Activated T-helper 2 cell treated with anti-CD3 and anti-CD28 coated beads, Interferon-gamma antibody, Interleukin-2, Interleukin-4, amounts not matched to agents 10 μg/mL and 5 μg/mL and 100 μg/mL, durations not matched to agents 14 hours and 24 hours and 36 hours (primary cell): ENCODE measurements at regions not wholly inside any gene's neighbourhood (a gene's known extent, or its start where the extent isn't known, plus 50 kb on each side); places are given as distances from the start of the nearest gene placed in this dataset.

Experiments
- DNase-seq: peaks from one replicate; pipeline ENCODE4 v3.0.0; 2021; ENCODE audit warnings: low spot score
- H3K27ac Mint-ChIP-seq: one replicate; pipeline ENCODE4 v1.8.0; 2021; ENCODE audit warnings: mixed read lengths
- H3K27me3 Mint-ChIP-seq: one replicate; pipeline ENCODE4 v1.8.0; 2021; ENCODE audit warnings: low read depth, mixed read lengths
- H3K36me3 Mint-ChIP-seq: one replicate; pipeline ENCODE4 v1.8.0; 2021; ENCODE audit warnings: low read depth, mixed read lengths
- H3K4me1 Mint-ChIP-seq: one replicate; pipeline ENCODE4 v1.8.0; 2021; ENCODE audit warnings: low read depth, mixed read lengths
- H3K4me3 Mint-ChIP-seq: one replicate; pipeline ENCODE4 v1.8.0; 2021; ENCODE audit warnings: low read depth, mild to moderate bottlenecking, moderate library complexity, mixed read lengths
- H3K9me3 Mint-ChIP-seq: one replicate; pipeline ENCODE4 v1.8.0; 2021; ENCODE audit warnings: mixed read lengths
- intact Hi-C: fragments of 100-400 bp; cut with micrococcal nuclease; formaldehyde crosslinking; loops from one replicate; pipeline ENCODE4 v1.15.1; 2023

- peaks cover under 1% of the 10 kb centered on the region for H3K4me1 Mint-ChIP-seq
- intact Hi-C loops, result no loop called here
- H3K27ac Mint-ChIP-seq, result no peak overlapping the region
- no peaks in the 10 kb centered on the region for H3K9me3 Mint-ChIP-seq
- peaks cover 49% of the 10 kb centered on the region for H3K27me3 Mint-ChIP-seq
- no peak for DNase-seq
- no peaks in the 10 kb centered on the region for H3K36me3 Mint-ChIP-seq
- no peak overlapping the region for H3K4me3 Mint-ChIP-seq
Measured at GRCh38 chr1:10860682-10861081, 64.2 kb upstream of the CASZ1 start.

- H3K27me3 Mint-ChIP-seq, result peaks cover 58% of the 10 kb centered on the region
- H3K36me3 Mint-ChIP-seq, result no peaks in the 10 kb centered on the region
- intact Hi-C loops, result no loop called here
- no peak for DNase-seq
- no peaks in the 10 kb centered on the region for H3K9me3 Mint-ChIP-seq
- H3K4me3 Mint-ChIP-seq, result no peak overlapping the region
- no peak overlapping the region for H3K27ac Mint-ChIP-seq
- H3K4me1 Mint-ChIP-seq, result peaks cover 8% of the 10 kb centered on the region
Measured at GRCh38 chr1:10861822-10862221, 65.4 kb upstream of the CASZ1 start.

- DNase-seq, result no peak
- Mint-ChIP-seq H3K27ac (no peak overlapping the region), H3K4me3 (no peak overlapping the region), H3K36me3 (no peaks in the 10 kb centered on the region), H3K4me1 (peaks cover 13% of the 10 kb centered on the region), H3K9me3 (no peaks in the 10 kb centered on the region), H3K27me3 (peaks cover 63% of the 10 kb centered on the region)
- intact Hi-C loops, result no loop called here
Measured at GRCh38 chr1:10862743-10863335, 66.4 kb upstream of the CASZ1 start.

GRCh38 chr1:10863886-10864285, 67.4 kb upstream of the CASZ1 start:
- DNase-seq, result no peak
- intact Hi-C loops, result no loop called here
- H3K27ac Mint-ChIP-seq, result no peak overlapping the region
- no peaks in the 10 kb centered on the region for H3K9me3 Mint-ChIP-seq
- peaks cover 15% of the 10 kb centered on the region for H3K4me1 Mint-ChIP-seq
- H3K36me3 Mint-ChIP-seq, result no peaks in the 10 kb centered on the region
- peaks cover 70% of the 10 kb centered on the region for H3K27me3 Mint-ChIP-seq
- no peak overlapping the region for H3K4me3 Mint-ChIP-seq

GRCh38 chr1:10864776-10865175, 68.3 kb upstream of the CASZ1 start:
- DNase-seq, result no peak
- Mint-ChIP-seq H3K27me3 (peaks cover 75% of the 10 kb centered on the region), H3K9me3 (no peaks in the 10 kb centered on the region), H3K4me3 (no peak overlapping the region), H3K4me1 (peaks cover 15% of the 10 kb centered on the region), H3K27ac (no peak overlapping the region), H3K36me3 (no peaks in the 10 kb centered on the region)
- intact Hi-C loops, result loop anchor here (5.0 kb wide), 2 partner anchors 67 to 78 kb away; partner anchors contain the start of gene CASZ1

GRCh38 chr1:10865518-10866320, 69.3 kb upstream of the CASZ1 start:
- no peak for DNase-seq
- no peaks in the 10 kb centered on the region for H3K9me3 Mint-ChIP-seq
- H3K4me3 Mint-ChIP-seq, result no peak overlapping the region
- no peaks in the 10 kb centered on the region for H3K36me3 Mint-ChIP-seq
- peaks cover 15% of the 10 kb centered on the region for H3K4me1 Mint-ChIP-seq
- peaks cover 74% of the 10 kb centered on the region for H3K27me3 Mint-ChIP-seq
- intact Hi-C loops, result loop anchor here (2.0 to 5.0 kb wide), 4 partner anchors 68 to 355 kb away; partner anchors contain the start of gene CASZ1
- H3K27ac Mint-ChIP-seq, result no peak overlapping the region

GRCh38 chr1:10866321-10867093, 70.1 kb upstream of the CASZ1 start:
- Mint-ChIP-seq H3K4me3 (peak overlapping the region; percentile 47), H3K9me3 (no peaks in the 10 kb centered on the region), H3K27ac (no peak overlapping the region), H3K36me3 (no peaks in the 10 kb centered on the region), H3K4me1 (peaks cover 15% of the 10 kb centered on the region), H3K27me3 (peaks cover 73% of the 10 kb centered on the region)
- intact Hi-C loops, result loop anchor here (1.0 to 5.0 kb wide), 5 partner anchors 69 to 371 kb away; partner anchors contain the start of gene CASZ1
- DNase-seq, result no peak

GRCh38 chr1:10867138-10867721, 70.8 kb upstream of the CASZ1 start:
- peak overlapping the region; percentile 52 for H3K4me3 Mint-ChIP-seq
- H3K27ac Mint-ChIP-seq, result no peak overlapping the region

GRCh38 chr1:10867914-10868598, 71.6 kb upstream of the CASZ1 start:
- H3K4me3 Mint-ChIP-seq, result peak overlapping the region; percentile 52
- peaks cover 63% of the 10 kb centered on the region for H3K27me3 Mint-ChIP-seq
- intact Hi-C loops, result loop anchor here (1.0 to 5.0 kb wide), 5 partner anchors 71 to 373 kb away; partner anchors contain the start of gene CASZ1

More at GRCh38 chr1:10867138-10867721, 70.8 kb upstream of the CASZ1 start:
- intact Hi-C loops, result loop anchor here (1.0 to 5.0 kb wide), 5 partner anchors 70 to 372 kb away; partner anchors contain the start of gene CASZ1
- peaks cover 69% of the 10 kb centered on the region for H3K27me3 Mint-ChIP-seq
- DNase-seq, result peak; percentile 50
- H3K36me3 Mint-ChIP-seq, result no peaks in the 10 kb centered on the region
- no peaks in the 10 kb centered on the region for H3K9me3 Mint-ChIP-seq
- peaks cover 15% of the 10 kb centered on the region for H3K4me1 Mint-ChIP-seq

GRCh38 chr1:10868599-10868965, 72.1 kb upstream of the CASZ1 start:
- Mint-ChIP-seq H3K27me3 (peaks cover 59% of the 10 kb centered on the region), H3K36me3 (no peaks in the 10 kb centered on the region)
- intact Hi-C loops, result loop anchor here (5.0 kb wide), 2 partner anchors 71 to 74 kb away; partner anchors contain the start of gene CASZ1

More at GRCh38 chr1:10867914-10868598, 71.6 kb upstream of the CASZ1 start:
- Mint-ChIP-seq H3K9me3 (no peaks in the 10 kb centered on the region), H3K36me3 (no peaks in the 10 kb centered on the region), H3K4me1 (peaks cover 15% of the 10 kb centered on the region), H3K27ac (no peak overlapping the region)
- no peak for DNase-seq

GRCh38 chr1:10869933-10870332, 73.5 kb upstream of the CASZ1 start:
- no peaks in the 10 kb centered on the region for H3K36me3 Mint-ChIP-seq
- intact Hi-C loops, result loop anchor here (5.0 kb wide), 2 partner anchors 72 to 73 kb away; partner anchors contain the start of gene CASZ1
- H3K27me3 Mint-ChIP-seq, result peaks cover 45% of the 10 kb centered on the region
- H3K4me1 Mint-ChIP-seq, result peaks cover 15% of the 10 kb centered on the region
- no peak overlapping the region for H3K27ac Mint-ChIP-seq
- H3K9me3 Mint-ChIP-seq, result no peaks in the 10 kb centered on the region
- DNase-seq, result no peak
- H3K4me3 Mint-ChIP-seq, result no peak overlapping the region

More at GRCh38 chr1:10868599-10868965, 72.1 kb upstream of the CASZ1 start:
- Mint-ChIP-seq H3K9me3 (no peaks in the 10 kb centered on the region), H3K4me1 (peaks cover 15% of the 10 kb centered on the region), H3K27ac (no peak overlapping the region), H3K4me3 (no peak overlapping the region)
- DNase-seq, result no peak
